Activated effector memory CD4-positive, alpha-beta T cell treated with Interleukin-2 at 50 U/mL for 16 hours (primary cell): ENCODE measurements at regions not wholly inside any gene's neighbourhood (a gene's known extent, or its start where the extent isn't known, plus 50 kb on each side); places are given as distances from the start of the nearest gene placed in this dataset.

Experiments
- DNase-seq: peaks from one replicate; pipeline ENCODE4 v3.0.0-alpha.2; 2020

DNA sequence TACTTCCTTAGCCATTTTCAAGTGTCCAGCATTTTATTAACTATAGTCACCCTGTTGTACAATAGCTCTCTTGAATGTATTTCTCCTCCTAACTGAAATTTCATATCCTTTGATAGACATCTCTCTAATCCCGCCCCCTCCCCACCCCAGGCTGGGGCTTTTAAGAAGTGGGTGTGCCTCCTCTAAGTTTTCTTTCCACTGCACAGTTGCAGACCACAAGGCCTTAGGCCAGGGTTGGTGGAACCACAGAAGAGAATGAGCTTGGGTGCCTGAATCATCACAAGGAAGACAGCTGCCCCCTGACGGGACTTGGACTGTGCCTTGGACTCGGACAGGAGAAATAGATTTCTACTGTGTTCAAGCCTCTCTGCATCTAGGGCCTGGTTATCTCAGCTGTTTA is 193.4 kb downstream of the HAUS1 start:
- DNase-seq, result no peak

DNA sequence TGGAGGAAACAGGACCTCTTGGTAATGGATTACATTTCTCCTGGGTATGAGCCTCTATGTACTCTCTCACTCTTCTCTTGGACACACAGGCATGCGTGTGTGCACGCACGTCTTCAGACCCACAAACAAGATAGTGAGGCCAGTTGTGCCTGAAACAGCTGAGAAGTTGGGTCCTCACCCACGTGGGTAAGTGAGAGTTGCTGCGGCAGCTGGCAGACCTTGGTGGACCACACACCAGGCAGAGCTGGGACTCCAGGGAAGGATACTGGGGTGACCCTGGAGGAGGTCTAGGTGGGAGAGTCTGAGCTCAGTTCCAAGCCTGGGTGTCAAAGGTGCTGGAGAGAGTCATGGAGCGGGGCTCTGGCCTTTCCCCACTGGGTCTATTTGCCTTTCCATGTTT is 194.3 kb downstream of the HAUS1 start:
- DNase-seq, result no peak

DNA sequence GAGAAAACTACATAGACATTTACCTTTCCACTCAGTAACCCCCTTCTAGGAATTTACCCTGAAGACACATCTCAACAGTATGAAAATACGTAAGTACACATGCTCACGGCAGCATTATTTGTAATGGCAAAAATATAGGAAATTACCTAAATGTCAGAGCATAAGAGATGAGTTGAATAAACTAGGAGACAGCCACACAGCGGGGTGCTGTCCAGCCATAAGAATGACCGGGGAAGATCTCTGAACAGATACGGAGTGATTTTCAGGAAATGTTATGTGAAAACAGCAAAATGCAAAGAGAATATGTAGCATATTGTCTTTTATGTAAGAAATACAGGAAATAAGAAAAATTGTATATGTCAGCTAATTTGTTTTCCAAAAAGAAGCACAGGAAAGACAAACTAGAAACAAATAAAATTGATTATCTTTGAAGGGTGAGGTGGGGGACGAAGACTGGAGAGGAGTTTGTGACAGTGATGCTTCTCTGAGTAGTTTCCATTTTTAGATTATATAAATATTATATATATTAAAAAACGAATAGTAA is 195.4 kb downstream of the HAUS1 start:
- DNase-seq, result no peak

DNA sequence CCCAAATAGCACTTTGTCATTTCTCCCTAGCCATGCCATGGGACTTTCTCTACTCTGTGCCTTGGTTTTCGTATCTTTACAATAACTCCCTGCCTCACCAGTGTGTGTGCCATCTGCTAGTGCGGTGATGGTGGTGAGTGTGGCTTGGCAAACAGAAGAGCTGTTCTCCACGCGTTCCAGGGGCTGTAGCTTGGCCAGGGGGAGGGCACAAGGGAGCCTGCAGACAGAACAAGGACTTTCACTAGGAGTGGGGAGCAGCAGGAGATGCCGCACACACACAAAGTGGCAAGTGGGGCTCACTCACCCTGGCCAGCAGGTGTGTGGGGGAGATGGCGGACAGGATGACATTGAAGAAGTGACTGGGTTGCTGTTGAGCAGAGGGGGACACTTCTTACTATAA is 196.9 kb downstream of the HAUS1 start:
- DNase-seq, result no peak

DNA sequence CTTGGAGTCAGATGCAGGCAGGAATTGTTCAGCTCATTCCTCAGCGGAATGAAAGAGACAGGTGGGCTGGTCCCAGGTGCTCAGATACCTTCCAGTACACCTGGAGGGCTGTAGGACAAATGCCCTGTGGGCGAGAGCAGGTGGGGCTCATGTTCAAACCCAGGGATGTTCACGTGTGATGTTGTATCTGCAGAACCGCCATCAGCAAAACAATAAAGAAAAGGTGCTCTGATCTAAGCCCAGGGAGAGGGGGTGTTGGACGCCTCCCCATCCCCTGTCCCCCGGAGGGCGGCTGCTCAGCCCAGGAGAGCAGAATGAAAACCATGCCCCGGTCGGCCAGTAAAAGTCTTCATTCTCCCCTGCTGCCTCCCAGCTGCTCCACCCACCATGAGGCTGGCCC is 197.4 kb downstream of the HAUS1 start:
- DNase-seq, result no peak

DNA sequence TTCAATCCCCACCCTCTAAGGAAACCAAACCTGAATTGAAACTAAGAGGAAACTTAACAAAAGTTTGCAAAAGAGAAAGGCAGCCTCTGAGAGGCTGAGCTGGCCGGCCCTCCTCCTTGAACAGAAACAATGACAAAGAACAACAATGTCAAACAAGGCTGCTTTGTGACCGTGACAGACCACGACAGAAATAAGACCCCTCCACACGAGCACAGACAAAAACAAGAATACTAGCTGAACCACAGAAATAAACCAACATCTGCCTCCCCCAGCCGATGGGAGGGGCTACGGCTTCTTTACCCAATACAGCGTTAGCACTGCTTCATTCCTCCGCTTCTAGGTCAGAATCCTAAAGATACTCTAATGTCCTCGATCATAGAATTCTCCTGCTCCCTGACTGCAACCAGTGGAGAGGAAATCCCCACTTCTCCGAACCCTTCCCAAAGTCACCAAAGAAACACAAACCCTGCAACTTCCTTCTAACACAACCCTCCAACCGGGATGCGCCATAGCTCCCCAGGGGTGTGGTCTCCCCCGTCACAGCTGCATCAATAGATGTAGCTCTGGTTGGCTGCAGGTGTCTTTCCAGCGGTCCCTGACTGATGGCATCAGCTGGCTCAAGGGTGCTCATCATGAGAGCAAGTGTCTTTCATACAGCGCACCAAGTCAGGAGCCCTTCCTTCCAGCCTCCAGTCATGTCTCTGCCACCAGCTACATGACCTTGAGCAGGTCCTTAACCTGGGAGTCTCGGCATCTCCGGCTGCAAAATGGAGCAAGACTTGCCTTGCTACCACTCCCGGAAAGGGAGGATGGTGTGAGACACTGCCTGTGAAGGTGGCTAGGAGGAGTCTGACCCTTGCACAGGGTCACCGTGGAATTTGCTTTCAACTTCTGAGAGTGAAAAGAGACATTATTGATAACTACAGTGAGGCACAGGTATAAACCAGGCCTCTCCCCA is 198.6 kb downstream of the HAUS1 start:
- DNase-seq, result no peak

DNA sequence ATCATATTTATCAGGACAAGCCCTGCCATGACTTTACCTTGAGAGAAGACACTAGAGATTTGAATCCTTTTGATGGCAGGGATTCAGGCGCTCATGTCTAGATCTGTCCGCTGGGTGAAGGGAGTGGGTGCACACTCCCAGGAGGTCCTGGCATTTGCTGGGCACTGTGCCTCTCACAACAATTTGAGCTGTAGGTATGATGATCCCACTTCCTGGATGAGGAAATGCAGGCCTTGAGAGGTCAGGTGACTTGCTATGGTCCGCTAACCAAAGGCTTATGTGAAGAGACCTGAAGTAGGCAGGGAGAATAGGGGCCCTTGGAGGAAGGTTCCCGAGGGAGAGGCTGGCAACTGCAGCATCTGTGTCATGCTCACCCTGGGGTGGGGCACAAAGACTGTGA is 206.1 kb downstream of the HAUS1 start:
- DNase-seq, result no peak

DNA sequence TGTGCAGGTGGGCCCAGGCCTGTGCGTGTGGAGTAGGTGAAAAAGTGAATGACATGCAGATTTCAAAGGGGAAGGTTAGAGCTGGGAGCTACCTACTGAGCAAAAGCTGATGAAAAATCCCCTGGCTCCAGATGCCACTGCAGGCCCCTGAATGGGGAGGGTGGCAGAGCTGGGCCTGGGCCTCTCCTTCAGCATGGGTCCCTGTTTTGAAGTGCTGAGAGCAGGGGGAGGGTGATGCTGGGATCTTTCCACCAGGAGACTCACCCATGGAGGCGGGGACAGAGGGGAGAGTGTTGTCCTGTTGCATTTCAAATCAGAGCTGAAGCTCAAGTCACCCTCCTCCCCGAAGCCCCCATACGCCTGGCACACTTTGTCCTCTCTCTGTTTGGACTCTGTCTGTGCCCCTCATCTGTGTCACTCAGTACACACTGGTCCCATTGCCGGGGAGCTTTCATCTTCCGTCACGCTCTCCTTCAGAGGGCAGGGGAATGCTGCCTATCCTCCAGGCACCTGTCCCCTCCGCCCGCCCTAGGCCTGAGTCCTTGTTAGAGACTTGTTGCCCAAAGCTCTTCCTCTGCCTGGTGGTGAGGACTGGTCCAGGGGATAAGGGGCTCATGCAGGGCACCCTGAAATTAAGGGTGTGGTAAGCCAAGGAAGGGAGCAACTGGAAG is 206.6 kb downstream of the HAUS1 start:
- no peak for DNase-seq

DNA sequence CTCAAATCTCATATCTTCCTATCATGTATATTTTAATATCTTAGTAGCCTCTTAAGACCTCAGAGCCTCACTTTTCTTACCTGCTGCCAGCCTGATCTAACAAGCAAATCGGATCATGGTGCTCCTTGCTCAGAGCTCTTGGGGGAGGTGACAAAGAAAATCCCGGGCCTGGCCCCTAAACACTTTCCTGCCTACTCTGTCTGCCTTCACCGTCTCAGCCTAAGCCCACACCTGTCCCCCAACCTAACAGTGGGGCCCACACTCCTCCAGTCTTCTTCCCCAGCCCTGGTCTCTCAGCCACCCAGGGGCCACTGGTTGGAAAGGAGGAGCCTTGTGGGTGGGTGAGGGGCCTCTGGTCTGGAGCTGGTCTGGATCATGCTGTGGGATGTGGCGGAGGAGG is 207.3 kb downstream of the HAUS1 start:
- DNase-seq, result no peak

DNA sequence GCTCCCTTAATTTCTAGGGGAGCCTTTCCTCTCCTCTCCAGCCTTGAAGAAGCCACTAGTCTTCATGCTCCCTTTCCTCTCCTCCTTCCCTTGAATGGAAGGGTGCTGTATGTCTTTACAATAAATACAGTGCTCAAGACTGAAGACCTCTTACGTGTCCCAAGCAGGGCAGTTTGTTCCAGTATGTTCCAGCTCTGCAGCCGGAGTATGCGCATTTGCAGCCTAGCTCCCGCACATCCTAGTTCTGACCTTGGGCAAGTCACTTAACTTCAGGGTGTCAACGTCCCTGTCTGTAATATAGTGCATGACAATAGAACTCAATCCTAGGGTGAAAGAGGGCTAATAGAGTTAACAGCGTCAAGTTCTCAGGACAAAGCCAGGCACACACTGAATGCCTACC is 208.0 kb downstream of the HAUS1 start:
- DNase-seq, result no peak

DNA sequence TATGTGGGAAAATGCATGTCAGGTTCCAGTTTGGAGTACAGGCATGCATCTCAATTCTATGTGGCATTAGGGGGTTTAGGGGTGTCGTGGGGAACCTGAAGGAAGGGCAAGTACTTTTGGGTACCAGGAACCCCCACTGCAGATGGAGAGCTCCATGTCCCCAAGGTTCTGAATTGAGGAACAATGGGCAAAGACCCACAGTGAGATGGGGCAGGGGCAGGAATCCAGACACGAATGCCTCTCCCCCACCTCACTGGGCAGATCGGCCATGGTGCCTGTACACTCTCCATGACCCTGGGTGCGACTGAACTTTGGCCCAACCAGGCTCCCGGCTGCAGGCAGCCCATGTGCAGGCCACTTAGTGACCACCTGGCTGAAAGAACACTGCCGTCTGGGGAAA is 209.3 kb downstream of the HAUS1 start:
- DNase-seq, result no peak

DNA sequence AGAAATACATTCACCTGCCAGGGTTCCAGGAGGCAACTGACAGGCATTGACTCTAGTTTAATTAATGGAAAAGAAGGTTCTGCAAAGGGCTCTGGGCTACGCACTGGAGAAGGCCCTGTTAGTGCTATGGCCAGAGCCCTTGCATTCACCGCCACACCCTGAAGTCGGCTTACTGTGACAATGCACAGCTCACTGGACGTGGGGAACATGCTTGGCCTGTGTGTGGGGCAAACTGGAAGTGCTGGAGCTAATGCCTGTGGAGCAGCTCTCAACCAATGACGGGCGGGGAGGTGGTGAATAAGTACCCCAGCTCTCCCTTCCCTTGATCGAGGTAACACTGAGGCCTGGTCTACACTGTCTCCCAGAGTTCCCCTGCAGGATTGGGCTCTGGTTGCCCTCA is 209.8 kb downstream of the HAUS1 start:
- DNase-seq, result no peak

DNA sequence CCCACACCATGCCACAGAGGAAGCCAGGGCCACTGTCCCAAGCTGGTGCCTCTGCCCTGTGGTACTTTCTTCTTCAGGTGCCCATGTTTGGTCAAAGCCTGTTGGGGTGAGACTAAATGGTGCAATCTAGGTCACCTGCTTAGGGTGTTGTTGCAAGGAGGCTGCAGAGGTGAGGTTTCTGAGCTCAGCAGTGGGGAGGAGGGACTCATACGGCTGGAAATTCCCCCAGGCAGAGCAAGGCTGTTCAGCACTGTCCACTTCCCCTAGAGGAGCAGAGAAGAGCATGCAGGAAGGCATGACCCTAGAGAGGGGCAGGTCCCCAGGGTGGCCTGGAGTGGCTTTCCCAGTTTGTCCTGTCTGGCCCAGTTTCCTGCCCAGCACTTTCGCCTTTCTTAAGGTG is 211.0 kb downstream of the HAUS1 start:
- DNase-seq, result no peak

DNA sequence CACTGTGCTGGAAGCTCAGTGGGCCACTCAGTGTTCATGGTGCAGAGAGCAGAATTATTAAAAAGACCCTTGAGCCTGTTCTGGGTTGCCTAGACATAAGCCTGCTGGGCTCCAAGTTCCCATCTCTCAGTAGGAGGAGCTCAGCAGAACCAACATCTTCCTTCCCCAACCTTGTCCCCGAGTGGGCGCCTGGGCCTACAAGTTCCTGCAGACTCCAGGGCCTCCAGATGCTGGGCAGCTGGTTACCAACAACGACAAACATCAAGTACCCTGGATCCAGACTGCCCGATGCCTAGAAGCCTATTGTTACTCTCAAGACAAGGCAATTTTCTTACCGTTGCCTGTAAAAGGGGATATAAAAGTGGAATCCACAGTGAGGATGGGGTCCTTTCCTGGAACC is 214.2 kb downstream of the HAUS1 start:
- no peak for DNase-seq

DNA sequence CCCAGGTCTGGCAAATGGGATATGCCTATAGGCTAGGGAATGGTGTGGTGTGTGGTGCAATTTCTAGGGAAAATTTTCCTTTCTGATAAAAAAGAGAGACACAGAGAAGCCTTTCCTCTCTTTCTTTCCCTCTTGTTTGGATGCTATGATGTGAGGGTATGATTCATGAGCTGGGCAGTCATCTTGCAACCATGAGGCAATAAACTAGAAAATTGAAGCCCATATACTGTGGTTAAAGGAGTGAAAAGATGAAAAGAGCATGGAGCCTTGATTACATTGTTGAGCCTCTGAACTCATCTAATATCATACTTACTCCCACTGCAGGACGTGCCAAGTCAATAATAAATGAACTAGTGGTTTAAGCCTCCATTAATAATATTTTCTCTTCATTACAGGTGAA is 215.6 kb downstream of the HAUS1 start:
- DNase-seq, result no peak

DNA sequence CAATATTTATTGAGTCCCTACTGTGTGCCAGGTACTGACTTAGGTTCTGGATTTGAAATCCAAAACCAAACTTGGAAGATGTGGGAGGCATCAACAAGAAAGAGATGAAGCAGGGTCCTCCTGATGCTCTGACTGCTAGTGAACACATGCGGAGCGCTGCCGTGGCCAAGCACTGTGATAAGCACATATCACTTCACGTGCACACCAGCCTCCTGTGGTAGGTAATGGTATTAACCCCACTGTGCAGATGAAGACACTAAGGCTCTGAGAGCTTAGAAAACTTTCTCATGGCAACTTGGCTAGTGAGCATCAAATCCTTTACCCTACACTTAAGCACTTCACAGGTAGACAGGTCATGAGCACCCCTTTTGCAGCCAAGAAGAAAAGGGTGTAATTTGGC is 216.1 kb downstream of the HAUS1 start:
- DNase-seq, result no peak

DNA sequence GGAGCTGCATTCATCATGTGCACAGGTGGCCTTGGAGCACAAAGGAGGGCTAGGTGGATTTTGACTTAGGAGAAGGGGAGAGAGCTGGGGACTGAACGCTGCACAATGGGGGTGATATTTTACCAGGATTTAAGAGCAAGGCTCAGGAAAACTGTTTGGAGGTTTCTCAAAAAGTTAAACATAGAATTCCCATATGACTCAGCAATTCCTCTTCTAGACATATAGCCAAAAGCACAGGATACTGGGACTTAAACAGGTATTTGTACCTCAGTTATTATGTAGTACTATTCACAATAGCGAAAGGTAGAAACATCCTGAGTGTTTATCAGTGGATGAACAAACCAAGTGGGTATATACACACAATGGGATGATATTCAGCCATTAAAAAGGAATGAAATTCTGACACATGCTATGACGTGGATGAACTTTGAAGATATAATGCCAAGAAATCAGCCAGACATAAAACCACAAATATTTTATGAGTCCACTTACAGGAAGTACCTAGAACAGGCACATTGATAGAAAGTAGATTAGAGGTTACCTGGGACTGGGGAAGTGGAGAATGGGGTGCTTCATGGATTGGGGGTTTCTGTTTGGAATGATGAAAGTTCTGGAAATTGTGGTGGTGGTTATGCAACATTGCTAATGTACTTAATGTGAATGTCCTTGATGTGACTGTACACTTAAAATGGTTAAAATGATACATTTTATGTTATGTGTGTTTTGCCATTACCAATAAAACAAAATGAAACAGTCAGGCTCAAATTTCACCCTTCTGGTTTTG is 216.9 kb downstream of the HAUS1 start:
- no peak for DNase-seq

DNA sequence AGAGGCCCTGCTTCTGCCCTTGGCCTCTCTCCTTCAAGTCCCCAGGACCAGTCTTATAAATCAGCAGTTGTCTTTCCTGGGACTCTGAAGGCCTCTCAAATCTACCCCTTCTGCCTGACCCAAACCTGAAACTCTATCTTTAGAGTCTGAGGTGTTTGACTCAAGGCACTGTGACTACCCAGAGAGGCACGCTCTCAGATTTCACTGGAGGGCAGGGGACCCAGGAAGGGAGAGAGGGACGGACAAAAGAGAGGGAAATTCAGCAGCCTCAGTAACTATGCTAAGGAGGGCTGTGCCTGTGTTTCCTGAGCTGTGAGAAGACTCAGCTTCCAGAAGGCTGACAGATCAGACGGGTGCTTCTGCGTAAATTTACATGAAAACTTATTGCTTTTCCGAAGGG is 217.8 kb downstream of the HAUS1 start:
- DNase-seq, result no peak

DNA sequence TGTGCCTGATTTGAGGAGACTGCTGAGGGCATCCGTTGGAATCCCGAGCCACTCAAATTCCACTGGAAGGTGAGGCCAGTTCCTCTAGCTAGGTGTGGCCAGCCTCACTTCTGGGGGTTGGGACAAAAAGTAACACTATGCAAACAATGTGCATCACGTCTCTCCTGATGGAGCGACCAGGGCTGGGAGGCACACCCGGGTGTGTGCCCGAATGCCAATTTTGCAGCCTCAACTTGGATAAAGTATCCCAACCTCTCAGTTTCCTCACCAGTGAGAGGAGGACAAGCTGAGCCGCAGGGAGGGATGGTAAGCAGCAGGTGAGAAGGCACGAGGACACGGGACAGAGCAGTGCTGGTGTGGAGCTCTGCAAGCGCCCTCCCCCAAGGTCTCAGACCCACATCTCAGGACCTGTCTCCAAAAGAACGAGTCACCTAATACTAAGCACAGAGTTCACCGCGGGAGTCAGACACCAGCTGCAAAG is 218.3 kb downstream of the HAUS1 start:
- no peak for DNase-seq

DNA sequence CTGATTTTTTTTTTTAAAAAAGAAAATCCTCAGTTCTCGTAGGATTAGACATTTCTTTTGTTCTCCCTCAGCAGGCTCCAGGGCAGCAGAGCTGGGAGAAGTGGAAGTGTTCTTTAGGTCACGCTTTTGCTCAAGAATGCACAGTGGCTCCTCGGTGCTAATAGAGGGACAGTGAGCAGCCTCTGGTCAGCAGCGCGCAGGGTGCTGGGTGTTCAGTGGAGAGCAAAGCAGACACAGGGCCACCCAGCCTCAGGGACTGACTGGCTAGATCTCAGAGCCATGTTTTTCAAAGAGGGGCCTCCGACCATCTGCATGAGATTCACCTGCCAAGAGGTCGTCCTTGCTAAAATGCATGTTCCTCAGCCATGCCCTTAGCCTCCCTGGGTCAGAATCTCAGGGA is 218.8 kb downstream of the HAUS1 start:
- no peak for DNase-seq

DNA sequence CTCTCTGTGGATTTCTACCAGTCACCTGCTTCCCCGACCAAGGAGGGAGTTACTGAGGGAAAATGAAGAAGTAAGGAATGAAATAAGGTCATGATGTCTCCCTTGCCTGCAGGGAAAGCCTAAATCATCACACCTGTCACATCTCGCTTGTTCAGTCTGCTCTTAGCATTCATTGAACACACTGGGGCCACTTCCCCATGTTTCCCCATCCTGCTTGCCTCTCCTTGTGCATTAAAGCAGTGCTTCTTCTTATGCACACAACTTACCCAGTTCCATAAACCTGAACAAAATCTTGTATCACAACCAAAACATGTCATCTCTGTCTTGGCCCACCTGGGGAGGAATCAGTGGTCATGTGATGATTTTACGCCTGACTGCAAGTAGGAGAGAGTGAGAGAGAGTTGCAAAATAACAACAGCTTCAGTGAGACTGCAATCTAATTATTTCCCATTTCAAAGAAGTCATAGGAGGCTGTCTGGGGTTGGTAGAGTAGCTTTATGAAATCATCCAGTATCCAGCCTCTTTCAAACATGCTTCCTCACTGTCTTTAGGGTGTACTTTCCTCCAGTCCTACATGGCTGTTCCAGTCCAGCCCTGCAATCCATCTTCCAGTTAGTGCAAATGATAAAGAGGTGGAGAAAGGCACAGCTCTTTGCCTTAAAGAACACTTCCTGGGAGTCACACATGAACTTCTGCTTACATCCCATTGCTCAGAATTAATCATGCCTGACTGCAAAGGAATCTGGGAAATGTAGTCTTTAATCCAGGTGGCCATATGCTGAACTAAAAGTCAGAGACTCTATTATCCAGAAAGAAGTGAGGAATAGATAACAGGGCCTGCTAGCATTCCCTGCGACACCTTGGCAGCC is 220.1 kb downstream of the HAUS1 start:
- no peak for DNase-seq

DNA sequence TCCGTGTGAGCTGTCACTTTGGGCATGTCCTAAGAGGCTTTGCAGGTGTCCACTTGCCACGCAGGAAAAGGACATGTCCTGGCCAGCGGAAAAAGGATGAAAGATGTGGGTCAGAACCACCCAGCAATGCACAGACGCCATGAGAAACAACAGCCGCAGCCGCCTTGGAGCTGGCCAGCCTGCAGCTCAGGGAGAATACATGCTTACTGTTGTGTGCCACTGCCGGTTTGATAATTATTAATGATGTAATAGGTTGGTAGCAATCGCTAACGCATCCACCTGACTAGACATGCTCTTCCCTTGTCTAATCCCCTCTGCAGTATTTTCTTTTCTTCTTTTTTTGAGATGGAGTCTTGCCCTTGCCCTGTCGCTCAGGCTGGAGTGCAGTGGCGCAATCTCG is 221.7 kb downstream of the HAUS1 start:
- DNase-seq, result no peak
